H1 (cell line): ENCODE measurements at regions not wholly inside any gene's neighbourhood (a gene's known extent, or its start where the extent isn't known, plus 50 kb on each side); places are given as distances from the start of the nearest gene placed in this dataset.

ENCODE experiments used
- NANOG ChIP-seq: IDR thresholded peaks from 2 replicates; pipeline ENCODE4 v1.6.1; 2011; ENCODE audit warnings: low read length, low read depth, mild to moderate bottlenecking, inconsistent platforms; ENCODE audit not compliant: insufficient read depth, poor library complexity, severe bottlenecking

- no peak for TF ChIP-seq NANOG
Observed at GRCh38 chr3:182375916-182376315, 417.4 kb upstream of the ATP11B start (continued).
